Stimulated activated CD8-positive, alpha-beta memory T cell treated with anti-CD3 and anti-CD28 coated beads, Interleukin-12 subunit alpha, Interleukin-12 subunit beta, amount 100 ng/mL, for 1 hour (primary cell): ENCODE measurements at regions not wholly inside any gene's neighbourhood (a gene's known extent, or its start where the extent isn't known, plus 50 kb on each side); places are given as distances from the start of the nearest gene placed in this dataset.
"Not testable (repeated sequence)": the region's sequence is repeated elsewhere in the genome, so short reads cannot be mapped to it uniquely, and the experiment has no call there.

Source experiments
- DNase-seq: peaks from one replicate; pipeline ENCODE4 v3.0.0-alpha.2; 2020; ENCODE audit warnings: low read depth

- no peak for DNase-seq
Measured at GRCh38 chr10:44005788-44006099, 357.1 kb upstream of the ZNF32 start.

GRCh38 chr10:44004913-44005787 lies 356.5 kb upstream of the ZNF32 start:
- no peak for DNase-seq

GRCh38 chr10:43998021-43998809 lies 349.5 kb upstream of the ZNF32 start:
- no peak for DNase-seq

DNA sequence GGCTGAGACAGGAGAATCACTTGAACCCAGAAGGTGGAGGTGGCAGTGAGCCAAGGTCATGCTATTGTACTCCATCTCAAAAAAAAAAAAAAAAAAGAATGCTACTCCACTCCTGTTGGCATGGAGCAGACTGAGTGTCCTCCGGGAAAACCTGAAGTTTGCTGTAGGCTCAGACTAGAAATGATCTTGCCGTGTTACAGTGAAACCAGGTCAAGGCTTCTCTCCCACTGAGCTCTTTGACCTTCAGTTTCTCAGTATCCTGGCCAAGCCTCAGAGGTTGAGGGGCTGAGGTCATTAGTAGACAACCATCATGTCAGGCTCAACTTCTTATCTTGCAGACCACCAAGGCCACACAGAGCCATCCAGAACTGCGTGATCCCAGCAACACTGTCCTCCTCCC lies 348.6 kb upstream of the ZNF32 start:
- no peak for DNase-seq

- no peak for DNase-seq
Measured at GRCh38 chr10:43994539-43994938, 345.9 kb upstream of the ZNF32 start.

- not testable (repeated sequence) for DNase-seq
Measured at GRCh38 chr10:43992816-43993215, 344.1 kb upstream of the ZNF32 start.

DNA sequence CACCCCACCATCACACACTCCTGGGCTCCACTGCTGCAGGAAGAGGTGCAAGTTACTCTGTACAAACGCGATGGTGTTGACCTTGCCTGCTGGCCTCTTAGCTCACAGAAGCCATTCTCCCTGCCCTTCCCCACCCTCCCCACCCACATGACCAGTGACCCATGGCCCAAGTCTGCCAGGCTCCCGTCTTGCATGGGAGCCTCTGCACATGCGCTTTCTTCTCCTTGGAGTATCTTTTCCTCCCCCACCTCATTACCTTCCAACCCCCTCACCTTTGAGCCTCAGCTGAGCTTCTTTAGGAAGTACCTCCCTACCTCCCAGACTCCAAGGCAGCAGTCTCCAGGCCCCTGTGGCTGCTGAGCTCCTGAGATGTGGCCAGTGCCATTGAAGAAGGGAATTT lies 337.7 kb upstream of the ZNF32 start:
- no peak for DNase-seq

DNA sequence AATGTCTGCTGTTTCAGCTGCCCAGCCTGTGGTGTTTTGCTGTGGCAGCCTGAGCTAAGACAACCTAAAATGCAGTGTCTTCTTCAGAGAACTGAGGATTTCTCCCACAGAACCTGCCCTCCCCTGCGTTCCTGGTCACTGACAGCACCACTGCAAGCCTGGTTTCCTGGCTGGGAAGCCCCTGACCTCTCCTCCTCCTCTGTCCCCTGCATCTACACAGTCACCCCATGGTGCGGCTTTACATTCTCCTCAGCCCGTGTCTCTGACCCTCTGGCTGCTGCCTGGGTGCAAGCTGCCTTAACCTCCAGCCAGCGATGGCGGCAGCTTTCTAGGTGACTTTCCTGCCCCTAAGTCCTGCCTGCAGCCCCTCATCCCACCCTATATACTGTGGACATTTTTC lies 337.3 kb upstream of the ZNF32 start:
- no peak for DNase-seq

- no peak for DNase-seq
Measured at GRCh38 chr10:43983856-43984271, 335.2 kb upstream of the ZNF32 start.

- no peak for DNase-seq
Measured at GRCh38 chr10:43983405-43983804, 334.7 kb upstream of the ZNF32 start.

DNA sequence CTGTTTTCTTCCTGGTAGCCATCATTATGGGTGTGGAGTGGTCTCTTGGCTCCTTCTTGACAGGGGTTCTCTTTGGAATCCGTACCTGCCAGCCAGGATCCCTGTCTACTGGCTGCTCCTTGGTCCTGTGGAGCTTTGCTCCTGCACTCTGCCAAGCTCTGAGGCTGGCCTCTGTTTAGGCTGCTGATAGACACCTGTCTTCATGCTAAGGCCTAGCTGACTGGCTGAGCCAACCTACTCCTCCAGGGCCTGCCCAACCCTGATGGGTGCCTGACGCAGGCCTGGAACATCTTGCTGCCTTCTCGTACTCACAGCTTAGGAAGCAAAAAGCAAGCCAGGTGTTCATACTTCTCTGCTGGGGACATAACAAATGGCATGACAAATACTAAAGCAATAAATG lies 333.6 kb upstream of the ZNF32 start:
- DNase-seq: no peak

DNA sequence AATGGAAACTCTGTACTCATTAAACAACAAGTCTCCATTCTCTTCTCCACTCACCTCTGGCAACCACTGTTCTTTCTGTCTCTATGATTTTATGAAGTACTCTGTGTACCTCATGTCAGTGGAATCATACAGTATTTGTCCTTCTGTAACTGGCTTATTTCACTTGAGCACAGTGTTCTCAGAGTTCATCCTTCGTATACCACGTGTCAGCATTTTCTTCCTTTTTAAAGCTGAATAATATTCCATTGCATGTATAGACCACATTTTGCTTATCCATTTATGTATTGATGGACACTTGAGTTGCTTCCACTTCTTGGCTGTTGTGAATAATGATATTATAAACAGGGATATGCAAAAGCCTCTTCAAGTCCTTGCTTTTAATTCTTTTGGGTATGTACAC lies 333.0 kb upstream of the ZNF32 start:
- DNase-seq: no peak

DNA sequence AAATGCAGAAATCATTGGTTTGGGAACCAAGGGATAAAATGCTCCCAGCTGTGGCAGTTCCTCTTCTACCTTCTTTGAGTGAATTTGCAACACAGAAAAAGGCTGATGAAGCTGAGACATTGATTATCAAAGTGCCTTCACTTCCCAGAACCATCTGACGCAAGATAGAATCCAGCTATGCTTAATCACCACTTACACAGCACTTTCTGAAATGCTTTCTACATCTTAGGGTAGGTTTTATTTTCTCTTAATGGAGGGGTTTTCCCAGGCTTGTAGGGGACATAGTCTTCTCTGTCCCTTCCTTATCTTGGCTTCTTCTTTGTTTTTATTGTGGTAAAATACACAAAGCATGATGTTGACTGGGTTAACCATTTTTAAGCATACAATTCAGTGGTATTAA lies 332.6 kb upstream of the ZNF32 start:
- DNase-seq: no peak

GRCh38 chr10:43980715-43981114 lies 332.0 kb upstream of the ZNF32 start:
- DNase-seq: no peak

- no peak for DNase-seq
Measured at GRCh38 chr10:43980313-43980712, 331.6 kb upstream of the ZNF32 start.

DNA sequence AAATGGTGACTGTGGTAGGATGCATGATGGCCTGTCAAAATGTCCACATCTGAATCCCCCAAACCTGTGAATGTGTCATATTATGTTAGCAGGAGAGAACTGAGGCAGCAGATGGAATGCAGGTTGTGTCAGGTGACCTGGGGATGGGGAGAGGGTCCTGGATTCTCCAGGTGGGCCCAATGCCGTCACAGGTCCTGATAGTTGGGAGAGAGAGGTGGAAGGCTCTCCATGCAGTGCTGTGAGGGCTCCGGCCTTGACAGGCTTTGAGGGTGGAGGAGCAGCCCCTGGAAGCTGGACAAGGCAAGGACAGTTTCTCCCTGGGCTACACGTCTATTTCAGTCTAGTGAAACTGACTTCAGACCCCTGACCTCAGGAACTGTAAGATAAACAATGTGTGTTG lies 330.9 kb upstream of the ZNF32 start:
- DNase-seq: no peak

- no peak for DNase-seq
Measured at GRCh38 chr10:43978936-43979335, 330.3 kb upstream of the ZNF32 start.

- DNase-seq: no peak
Measured at GRCh38 chr10:43978091-43978490, 329.4 kb upstream of the ZNF32 start.

DNA sequence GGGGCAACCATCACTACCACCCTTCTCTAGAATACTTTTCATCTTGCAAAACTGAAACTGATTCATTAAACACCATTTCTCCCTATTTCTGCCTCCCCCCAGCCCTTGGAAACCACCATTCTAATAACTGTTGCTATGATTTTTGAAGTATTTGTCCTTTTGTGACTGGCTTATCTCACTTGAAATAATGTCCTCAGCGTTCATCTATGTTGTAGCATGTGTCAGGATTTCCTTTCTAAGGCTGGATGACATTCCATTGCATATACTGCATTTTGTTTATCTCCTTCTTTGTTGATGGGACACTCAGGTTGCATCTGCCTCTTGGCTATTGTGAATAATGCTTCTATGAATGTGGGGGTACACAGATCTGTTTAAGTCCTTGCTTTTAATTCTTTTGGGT lies 327.6 kb upstream of the ZNF32 start:
- DNase-seq: no peak

- DNase-seq: no peak
Measured at GRCh38 chr10:43973801-43974200, 325.1 kb upstream of the ZNF32 start.

- DNase-seq: no peak
Measured at GRCh38 chr10:43972976-43973647, 324.4 kb upstream of the ZNF32 start.

DNA sequence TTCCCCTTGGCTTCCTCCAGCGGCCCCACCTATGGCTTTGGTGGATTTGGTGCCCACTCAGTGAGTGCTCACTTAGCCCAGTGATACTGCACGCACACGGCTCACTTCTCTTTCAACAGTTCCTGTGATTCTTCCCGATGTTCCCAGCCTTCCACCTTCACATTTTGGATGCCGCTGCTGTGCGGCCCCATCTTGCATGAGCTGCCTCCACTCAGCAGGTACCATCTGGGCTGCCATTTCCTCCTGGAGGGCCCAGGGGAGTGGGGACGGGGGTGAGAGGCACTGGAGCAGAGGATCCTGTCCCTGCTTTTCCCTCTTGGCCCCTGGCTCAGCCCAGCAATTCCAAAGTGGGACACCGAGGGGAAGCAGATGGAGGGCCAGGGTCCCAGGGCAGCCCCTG lies 323.3 kb upstream of the ZNF32 start:
- DNase-seq: no peak

DNA sequence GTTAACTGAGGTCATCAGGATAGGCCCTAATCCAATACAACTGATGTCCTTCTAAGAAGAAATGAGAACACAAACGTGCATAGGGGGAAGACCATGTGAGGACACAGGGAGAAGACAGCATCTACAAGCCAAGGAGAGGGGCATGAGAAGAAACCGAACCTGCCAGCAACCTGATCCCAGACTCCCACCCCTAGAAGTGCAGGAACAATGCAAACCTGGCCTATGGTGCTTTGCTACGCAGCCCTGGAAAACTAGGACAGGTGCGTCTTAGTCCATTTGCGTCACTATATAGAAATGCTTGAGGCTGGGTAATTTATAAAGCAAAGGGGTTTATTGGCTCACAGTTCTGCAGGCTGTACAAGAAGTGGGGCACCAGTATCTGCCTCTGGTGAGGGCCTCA lies 322.6 kb upstream of the ZNF32 start:
- DNase-seq: no peak
